ENCODE measurements at regions not wholly inside any gene's neighbourhood (a gene's known extent, or its start where the extent isn't known, plus 50 kb on each side); places are given as distances from the start of the nearest gene placed in this dataset.
"Not testable (repeated sequence)": the region's sequence is repeated elsewhere in the genome, so short reads cannot be mapped to it uniquely, and the experiment has no call there.

DNA sequence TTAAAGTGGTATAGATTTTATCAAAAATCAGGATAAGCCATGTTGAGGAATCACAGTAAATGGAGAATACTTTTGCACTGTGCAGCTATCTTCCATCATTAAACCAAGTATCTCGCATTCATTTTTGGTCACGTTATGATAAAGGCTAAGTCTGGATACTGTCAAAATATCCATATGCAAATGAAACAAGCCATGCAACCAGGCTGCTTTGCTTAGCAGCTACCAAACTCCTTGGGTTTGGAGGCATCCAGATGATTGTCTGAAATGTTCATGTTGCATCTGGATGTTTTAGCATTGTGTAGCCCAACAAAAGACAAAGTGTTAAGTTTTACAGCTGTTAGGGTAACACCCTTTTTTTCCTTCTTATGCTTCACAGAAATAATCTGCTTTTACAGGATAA is 322.9 kb upstream of the MDFIC2 start:
- no peak for DNase-seq (ENCODE audit: low spot score)

DNA sequence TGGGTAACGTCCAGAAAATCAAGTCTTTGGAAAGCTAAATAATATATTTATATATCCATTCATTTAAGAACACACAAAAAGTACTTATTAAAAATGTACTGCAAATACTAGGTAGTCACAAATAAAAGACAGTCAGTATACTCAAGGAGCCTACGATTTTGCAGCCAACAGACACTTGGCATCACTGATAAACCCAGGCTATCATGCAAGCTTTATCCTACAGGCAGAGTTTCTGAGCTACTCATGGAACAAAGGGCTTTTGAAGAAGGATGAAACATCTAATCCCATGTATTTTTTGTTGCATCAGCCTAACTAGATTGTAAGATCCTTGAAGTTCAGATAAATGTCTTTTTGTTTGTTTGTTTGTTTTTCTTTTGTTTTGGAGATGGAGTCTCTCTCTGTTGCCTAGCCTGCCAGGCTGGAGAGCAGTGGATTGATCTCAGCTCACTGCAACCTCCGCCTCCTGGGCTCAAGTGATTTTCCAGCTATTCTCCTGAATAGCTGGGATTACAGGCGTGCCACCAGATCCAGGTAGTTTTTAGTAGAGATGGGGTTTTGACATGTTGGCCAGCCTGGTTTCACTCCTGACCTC is 319.4 kb upstream of the MDFIC2 start:
- DNase-seq (ENCODE audit: low spot score): no peak

DNA sequence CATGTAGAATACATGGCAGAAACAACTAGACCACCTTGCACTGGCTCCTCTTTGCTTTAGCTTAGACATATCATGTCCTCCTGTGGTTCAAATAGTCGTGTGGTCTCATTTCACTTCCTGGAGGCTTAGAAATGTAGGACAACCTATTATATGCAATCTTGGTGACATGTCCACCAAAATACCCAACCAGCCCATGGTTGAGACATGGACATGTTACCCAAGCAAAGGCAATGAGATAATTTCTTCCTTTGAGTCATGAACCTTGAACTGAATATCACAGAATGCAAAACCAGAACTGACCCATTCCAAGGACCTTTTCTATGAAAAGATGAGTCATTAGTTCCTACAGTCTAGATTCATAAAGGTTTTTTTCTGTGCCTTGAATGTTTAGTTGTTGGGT is 309.0 kb upstream of the MDFIC2 start:
- no peak for DNase-seq (ENCODE audit: low spot score)

DNA sequence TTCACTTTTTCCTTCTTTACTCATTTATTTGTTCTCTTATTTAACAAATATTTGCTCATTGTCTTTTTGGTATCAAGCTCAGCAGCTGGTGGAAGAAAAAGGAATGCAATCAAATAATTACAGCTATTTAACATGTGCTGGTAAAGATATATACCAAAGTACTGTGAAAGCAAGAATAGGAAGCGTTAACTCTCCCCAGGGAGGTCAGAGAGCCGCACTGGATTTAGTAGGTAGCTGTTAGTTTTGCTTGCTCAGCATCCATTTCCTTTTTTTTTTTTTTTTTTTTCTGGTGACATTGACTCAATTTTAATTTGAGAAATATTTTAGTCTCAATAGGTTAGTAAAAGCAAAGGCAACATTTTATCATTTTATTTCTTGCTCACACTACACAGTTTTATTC is 308.5 kb upstream of the MDFIC2 start:
- DNase-seq (ENCODE audit: low spot score): no peak

DNA sequence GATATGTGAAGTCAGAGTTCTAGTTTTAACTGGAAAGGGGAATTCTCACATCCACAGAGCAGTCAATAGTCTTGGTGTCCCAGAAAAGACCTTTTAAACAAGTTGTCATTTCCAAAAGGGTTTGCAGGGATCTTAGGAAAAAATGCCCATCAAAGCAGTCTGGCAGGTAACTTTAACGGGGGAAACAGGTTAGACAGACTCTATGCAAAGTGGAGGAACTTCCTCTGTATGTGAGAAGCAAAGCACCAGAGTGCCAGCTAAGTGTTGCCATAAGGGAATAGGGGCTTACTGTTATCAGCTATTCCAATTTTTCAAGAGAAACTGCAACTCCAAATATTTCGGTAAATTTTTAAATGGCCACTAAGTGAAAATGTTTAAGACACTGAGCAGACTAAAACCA is 307.9 kb upstream of the MDFIC2 start:
- no peak for DNase-seq (ENCODE audit: low spot score)

DNA sequence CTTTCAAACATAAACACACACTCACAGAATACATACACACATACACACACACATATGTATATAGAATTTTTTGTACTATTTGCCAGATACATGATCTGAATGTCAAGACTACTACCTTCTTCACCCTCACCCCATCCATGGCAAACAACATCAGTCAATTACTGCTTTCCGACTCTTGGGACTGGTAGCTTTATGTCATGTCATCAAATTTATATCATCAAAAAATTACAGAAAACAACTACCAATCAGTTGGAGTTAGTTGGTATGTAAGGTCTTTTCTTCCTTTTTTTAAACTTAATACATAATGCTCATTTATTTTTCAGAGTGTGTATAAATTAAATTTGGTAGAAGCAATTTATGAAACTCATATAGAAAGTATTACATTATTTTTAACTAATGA is 305.7 kb upstream of the MDFIC2 start:
- no peak for DNase-seq (ENCODE audit: low spot score)

DNA sequence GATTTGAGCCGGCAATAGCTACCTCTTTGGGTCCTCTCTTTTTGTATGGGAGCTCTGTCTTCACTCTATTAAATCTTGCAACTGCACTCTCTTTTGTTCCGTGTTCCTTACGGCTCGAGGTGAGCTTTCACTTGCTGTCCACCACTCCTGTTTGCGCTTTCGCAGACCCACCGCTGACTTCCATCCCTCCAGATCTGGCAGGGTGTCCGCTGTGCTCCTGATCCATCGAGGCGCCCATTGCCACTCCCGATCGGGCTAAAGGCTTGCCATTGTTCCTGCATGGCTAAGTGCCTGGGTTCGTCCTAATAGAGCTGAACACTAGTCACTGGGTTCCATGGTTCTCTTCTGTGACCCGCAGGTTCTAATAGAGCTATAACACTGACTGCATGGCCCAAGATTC is 304.9 kb upstream of the MDFIC2 start:
- DNase-seq (ENCODE audit: low spot score): not testable (repeated sequence)

DNA sequence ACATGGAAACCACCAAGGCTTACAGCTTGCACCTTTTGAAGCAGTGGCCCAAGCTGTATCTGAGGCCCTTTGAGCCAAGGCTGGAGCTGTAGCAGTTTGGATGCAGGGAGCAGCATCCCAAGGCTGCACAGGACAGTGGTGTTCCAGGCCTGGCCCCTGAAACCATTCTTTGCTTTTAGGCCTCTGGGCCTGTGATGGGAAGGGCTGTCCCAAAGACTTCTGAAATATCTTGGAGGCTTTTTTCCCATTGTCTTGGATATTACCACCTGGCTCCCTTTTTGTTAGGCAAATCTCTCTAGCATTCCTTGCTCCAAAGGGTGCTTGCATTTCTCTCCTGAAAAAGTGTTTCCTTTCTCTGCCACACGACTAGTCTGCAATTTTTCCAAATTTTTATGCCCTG is 302.8 kb upstream of the MDFIC2 start:
- peak; percentile 70 for DNase-seq (ENCODE audit: low spot score)

DNA sequence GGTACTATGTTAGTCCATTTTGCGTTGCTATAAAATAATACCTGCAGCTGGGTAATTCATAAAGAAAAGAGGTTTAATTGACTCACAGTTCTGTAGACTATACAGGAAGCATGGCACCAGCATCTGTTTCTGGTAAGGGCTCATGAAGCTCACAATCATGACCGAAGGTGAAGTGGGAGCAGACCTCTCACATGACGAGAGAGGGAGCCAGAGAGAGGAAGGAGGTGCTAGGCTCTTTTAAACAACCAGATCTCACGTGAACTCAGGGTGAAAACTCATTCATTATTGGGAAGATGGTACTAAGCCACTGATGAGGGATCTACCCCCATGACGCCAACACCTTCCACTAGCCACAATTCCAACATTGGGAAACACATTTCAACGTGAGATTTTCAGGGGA is 301.7 kb upstream of the MDFIC2 start:
- DNase-seq (ENCODE audit: low spot score): no peak

DNA sequence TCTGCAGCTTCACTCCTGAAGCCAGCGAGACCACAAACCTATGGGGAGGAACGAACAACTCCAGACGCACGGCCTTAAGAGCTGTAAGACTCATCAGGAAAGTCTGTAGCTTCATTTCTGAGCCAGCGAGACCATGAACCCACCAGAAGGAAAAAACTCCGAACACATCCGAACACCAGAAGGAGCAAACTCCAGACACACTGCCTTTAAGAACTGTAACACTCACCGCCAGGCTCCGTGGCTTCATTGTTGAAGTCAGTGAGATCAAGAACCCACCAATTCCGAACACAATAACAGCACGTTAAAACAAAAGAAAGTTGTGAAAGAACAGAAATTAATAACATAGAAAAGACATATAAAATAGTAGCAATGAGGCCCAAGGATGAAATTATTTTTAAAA is 300.5 kb upstream of the MDFIC2 start:
- no peak for DNase-seq (ENCODE audit: low spot score)

DNA sequence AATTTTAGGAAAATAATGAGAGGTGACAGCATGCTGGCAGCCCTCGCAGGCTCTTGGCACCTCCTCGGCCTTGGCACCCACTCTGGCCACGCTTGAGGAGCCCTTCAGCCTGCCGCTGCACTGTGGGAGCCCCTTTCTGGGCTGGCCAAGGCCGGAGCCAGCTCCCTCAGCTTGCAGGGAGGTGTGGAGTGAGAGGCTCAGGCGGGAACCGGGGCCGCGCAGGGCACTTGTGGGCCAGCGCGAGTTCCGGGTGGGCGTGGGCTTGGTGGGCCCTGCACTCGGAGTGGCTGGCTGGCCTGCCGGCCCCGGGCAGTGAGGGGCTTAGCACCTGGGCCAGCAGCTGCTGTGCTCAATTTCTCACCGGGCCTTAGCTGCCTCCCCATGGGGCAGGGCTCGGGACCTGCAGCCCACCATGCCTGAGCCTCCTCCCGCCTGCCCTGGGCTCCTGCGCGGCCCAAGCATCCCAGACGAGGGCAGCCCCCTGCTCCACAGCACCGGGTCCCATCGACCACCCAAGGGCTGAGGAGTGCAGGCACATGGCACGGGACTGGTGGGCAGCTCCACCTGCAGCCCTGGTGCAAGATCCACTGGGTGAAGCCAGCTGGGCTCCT is 299.3 kb upstream of the MDFIC2 start:
- DNase-seq (ENCODE audit: low spot score): not testable (repeated sequence)

DNA sequence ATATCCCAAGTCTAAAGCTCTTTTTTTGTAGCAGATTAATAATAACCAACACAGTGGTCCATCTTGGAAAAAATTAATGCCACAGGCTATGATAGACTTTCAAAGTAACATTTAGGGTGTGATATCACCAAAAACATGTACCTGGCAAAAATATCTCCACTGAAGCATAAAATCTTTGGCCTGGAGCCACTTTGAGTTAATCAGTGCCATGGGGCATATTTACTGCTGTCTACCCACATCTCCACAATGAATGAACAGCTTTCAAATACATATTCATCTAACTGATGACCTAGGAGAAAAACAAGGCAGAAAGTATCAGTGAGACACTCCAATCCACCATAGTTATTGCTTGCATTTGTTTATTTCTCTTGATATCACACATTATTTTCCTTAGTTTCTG is 296.0 kb upstream of the MDFIC2 start:
- no peak for DNase-seq (ENCODE audit: low spot score)

DNA sequence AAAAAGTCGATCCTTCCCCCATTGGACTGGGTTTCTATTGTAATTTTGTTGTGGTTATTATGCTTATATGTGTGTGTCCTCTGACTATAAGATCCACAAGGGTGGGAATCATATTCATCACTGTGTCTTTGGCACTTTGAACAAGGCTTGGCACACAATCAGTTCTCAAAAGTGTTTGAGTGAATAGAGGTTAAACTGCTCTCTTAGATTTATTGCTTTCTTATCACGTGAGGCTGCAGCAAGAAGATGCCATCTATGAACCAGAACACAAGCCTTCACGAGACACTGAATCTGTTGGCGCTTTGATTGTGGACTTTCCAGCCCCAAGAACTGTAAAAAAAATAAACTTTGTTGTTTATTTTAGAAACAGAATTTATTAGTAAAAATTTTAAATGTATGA is 295.0 kb upstream of the MDFIC2 start:
- no peak for DNase-seq (ENCODE audit: low spot score)

DNA sequence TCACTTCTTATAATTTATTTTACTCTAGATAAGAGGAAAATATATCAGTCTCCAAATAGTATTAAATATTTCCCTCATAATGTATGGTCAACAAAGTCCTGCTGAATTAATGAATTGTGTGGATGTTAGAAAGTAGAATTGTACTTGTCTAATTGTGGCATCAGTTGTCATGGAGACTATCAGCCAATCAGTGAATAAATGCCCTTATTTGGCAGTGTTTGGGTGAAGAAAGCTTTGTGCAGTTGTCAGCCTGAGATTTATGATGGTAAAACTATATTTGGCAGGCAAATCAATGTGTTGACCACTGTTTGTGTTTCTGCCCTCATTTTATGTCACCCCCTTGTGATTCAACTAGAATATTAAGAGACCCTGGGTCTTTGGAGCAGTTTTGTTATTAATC is 293.6 kb upstream of the MDFIC2 start:
- DNase-seq (ENCODE audit: low spot score): peak; percentile 28

DNA sequence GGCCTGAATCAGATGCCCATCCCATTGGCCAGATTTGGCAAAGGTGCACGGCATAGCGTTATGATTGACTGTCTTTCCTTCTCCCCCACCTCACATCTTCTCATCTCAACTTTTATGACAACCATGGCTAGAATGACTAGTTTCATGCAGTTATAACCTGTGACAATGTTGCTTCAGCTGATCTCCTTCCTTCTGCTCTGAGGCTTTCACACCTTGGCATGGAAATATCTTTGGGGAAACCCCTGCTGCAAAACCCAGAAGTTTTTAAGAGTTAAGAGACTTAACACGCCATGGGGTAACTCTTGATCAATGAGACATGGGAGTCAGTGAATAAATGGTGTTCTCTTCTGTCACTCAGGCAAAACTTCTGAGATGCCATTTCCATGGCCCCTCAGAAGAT is 290.7 kb upstream of the MDFIC2 start:
- DNase-seq (ENCODE audit: low spot score): no peak

DNA sequence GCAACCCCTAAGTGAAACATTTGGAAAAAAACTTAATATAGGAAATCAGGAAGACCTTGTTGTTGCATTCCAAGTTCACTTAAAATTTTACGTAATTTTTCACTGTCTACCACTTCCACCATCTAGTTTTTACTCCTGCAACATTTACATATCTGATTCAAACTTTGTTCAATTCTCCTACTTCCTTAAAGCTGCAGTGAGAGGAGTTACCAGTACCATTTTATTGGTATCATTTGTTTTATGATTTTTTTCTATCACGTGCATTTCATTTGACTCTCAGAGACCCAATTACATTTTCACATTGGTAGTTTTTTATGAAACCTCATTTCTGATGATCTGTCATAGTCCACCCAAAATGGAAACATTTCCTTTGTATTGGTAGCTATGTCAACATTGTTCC is 284.9 kb upstream of the MDFIC2 start:
- no peak for DNase-seq (ENCODE audit: low spot score)

DNA sequence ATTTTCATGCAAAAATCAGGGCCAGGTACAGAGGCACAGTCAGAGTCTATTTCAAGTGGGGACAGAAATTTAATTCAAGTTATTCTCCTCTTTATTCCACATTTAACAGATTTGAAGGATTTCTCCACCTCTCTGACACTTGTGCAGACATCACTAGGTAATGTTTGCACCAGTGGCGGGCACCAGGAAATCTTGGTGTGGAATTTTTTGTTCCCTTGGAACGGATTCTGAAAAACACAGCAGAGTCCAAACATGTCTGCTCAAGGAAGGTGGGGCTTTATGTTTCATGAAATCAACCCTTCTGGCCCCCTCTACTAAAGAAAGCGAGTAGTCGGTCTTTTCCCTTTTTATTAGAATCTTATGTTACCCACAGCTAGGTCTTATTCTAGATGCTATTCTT is 271.2 kb upstream of the MDFIC2 start:
- DNase-seq (ENCODE audit: low spot score): no peak

DNA sequence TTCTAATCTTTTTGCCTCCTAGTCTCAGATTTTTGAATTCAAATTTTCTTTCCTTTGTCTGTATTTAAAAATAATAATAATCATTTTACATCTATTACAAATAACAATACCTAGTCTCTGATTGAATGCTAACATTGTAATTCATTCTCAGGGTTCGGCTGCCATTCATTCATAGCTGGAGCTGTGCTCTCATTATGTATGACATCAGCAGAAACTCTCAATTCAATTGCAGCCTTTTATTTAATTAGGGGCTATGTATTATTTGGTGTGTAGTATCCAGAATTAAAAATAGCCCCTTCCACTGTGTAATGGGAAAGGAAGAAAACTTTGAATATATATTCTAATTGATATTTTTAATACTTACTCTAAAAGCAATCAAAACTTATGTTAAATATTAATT is 270.4 kb upstream of the MDFIC2 start:
- DNase-seq (ENCODE audit: low spot score): no peak

DNA sequence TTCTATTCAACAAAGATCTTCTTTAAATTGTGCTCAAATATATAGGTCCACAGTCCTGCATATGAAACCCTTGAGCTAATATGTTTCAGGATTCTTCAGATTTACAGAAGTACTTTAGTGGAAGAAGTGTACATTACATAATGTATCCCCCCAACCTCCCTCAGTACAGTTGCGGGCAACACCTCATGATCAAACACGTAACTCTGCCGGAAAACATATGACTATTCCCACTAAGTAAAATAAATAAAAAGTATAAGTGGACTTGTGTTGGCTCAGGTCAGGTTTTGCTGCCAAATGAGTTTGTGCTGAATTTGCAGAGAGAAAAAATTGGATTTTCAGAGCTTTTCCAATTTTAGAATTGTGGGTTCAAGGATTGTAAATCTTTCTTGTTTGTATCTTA is 267.6 kb upstream of the MDFIC2 start:
- no peak for DNase-seq (ENCODE audit: low spot score)

DNA sequence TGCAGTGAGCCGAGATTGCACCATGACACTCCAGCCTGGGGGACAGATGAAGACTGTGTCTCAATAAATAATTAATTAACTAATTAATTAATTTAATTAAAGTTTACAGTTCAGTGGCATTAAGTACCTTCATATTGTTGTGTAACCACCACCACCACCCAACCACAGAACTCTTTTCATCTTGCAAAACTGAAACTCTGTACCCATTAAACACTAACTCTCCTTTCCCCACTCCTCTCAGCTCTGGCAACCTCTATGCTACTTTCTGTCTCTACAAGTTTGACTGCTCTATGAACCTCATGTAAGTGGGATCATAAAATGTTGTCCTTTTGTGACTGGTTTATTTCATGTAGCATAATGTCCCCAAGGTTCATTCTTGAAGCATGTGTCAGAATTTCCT is 259.3 kb upstream of the MDFIC2 start:
- DNase-seq (ENCODE audit: low spot score): no peak

DNA sequence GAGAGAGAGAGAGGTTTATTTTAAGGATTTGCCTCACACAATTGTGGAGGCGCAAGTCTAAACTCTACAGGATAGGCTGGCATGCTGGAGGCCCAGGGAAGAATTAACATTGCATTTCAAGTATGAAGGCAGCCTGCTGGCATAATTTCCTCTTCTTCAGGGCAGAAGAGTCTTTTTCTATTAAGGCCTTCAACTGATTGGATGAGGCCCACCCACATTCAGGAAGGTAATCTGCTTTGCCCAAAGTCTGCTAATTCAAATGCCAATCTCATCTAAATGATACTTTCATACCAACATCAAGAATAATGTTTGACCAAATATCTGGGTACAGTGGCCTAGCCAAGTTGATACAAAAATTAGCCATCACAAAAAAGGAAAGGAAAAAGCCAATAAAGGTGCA is 258.1 kb upstream of the MDFIC2 start:
- no peak for DNase-seq (ENCODE audit: low spot score)

DNA sequence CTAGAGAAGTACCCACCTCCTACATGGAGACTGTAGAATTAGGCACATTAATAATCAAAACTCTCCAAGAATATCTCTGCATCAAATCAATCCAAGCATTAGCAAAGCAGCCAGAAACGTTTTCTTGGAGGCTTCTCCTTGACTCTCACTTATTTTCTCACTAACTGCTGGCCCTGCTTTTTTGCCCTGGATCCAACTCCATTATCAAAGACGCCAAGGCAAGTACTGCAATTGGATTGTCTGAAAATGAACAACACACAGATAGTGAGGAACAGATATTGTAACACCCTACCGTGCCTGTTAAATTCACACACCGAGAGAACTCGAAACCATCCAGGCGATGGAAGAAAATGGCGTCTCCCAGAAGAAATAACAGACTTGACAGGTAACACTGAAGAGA is 256.2 kb upstream of the MDFIC2 start:
- no peak for DNase-seq (ENCODE audit: low spot score)

DNA sequence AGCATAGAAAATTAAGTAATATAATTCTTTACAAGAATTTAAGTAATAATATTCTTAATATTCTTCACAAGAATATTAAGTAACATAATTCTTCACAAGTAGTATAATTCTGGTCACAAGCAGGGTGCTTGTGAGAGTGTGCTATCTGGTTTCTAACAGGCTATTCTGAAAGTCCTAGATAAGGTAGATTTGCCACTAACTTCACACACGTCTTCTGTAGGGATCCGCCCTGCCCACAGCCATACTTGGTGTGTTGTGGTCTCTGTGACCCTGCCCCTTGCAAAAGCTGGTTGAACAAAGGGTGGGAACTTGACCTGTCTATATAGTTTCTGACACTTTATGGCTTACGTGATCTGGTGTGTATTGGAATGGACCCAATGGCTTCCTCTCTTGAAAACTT is 253.4 kb upstream of the MDFIC2 start:
- no peak for DNase-seq (ENCODE audit: low spot score)

DNA sequence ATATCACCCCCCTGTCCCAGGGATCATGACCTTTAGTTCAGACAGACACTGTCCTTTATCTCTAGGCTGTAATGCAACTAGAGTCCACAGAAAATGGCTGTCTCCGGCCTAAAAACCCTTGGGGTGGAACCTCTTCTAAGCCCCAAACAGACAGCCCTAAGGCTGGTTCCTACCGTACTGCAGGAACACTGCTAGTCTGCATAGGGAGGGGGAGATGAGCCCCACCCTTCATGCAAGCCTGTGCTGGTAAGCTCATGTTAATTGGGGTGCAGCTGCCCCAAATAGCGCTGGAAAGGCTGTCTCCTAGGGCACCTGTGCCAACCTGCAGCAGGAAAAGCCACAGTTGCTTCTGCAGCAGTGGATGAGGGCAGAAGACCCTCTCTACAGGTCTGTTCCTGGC is 252.1 kb upstream of the MDFIC2 start:
- no peak for DNase-seq (ENCODE audit: low spot score)

DNA sequence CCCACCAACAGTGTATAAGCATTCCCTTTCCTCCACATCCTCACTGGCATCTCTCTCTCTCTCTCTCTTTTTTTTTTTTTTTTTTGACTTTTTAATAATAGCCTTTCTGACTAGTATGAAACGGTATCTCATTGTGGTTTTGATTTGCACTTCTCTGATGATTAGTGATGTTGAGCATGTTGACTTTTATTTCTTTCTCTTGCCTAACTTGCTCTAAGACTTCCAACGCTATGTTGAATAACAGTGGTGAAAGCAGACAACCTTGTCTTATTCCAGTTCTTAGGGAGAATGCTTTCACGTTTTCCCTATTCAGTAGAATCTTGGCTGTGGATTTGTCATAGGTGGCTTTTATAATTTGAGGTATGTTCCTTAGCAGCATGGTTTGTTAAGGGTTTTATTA is 249.4 kb upstream of the MDFIC2 start:
- no peak for DNase-seq (ENCODE audit: low spot score)

All from iPS-NIHi11 (cell line).